ENCODE measurements at regions not wholly inside any gene's neighbourhood (a gene's known extent, or its start where the extent isn't known, plus 50 kb on each side); places are given as distances from the start of the nearest gene placed in this dataset.

- FAIRE-seq (no peak), DNase-seq (ENCODE audit: insufficient read length, low spot score) (no peak)
Observed at GRCh38 chr4:166335256-166335938, 462.4 kb downstream of the TLL1 start.

- no peak for DNase-seq (ENCODE audit: insufficient read length, low spot score)
- FAIRE-seq = no peak
Observed at GRCh38 chr4:166341992-166342391, 469.0 kb downstream of the TLL1 start.

GRCh38 chr4:166363198-166363597 lies 490.2 kb downstream of the TLL1 start:
- DNase-seq (ENCODE audit: insufficient read length, low spot score) = no peak
- no peak for FAIRE-seq

- no peak for DNase-seq (ENCODE audit: insufficient read length, low spot score)
- FAIRE-seq = no peak
Observed at GRCh38 chr4:166366012-166366411, 493.0 kb downstream of the TLL1 start.

- FAIRE-seq (no peak), DNase-seq (ENCODE audit: insufficient read length, low spot score) (no peak)
Observed at GRCh38 chr4:166377578-166377977, 504.5 kb downstream of the TLL1 start.

GRCh38 chr4:166386491-166387360 lies 513.7 kb downstream of the TLL1 start:
- DNase-seq (ENCODE audit: insufficient read length, low spot score) (no peak), FAIRE-seq (no peak)

GRCh38 chr4:166391501-166391900 lies 518.5 kb downstream of the TLL1 start:
- FAIRE-seq = no peak
- no peak for DNase-seq (ENCODE audit: insufficient read length, low spot score)

GRCh38 chr4:166399021-166399420 lies 526.0 kb downstream of the TLL1 start:
- FAIRE-seq (no peak), DNase-seq (ENCODE audit: insufficient read length, low spot score) (peak; percentile 3)

GRCh38 chr4:166400270-166400894 lies 527.3 kb downstream of the TLL1 start:
- FAIRE-seq (no peak), DNase-seq (ENCODE audit: insufficient read length, low spot score) (no peak)

- DNase-seq (ENCODE audit: insufficient read length, low spot score) = no peak
- FAIRE-seq = no peak
Observed at GRCh38 chr4:166413356-166413755, 540.3 kb downstream of the TLL1 start.

- DNase-seq (ENCODE audit: insufficient read length, low spot score) (no peak), FAIRE-seq (no peak)
Observed at GRCh38 chr4:166414431-166414830, 541.4 kb downstream of the TLL1 start.

GRCh38 chr4:166415749-166416148 lies 542.7 kb downstream of the TLL1 start:
- DNase-seq (ENCODE audit: insufficient read length, low spot score) (no peak), FAIRE-seq (no peak)

GRCh38 chr4:166421556-166422156 lies 548.6 kb downstream of the TLL1 start:
- no peak for FAIRE-seq

GRCh38 chr4:166422475-166422874 lies 549.4 kb downstream of the TLL1 start:
- FAIRE-seq (no peak), DNase-seq (ENCODE audit: insufficient read length, low spot score) (peak; percentile 4)

More at GRCh38 chr4:166421556-166422156, 548.6 kb downstream of the TLL1 start:
- no peak for DNase-seq (ENCODE audit: insufficient read length, low spot score)

- no peak for DNase-seq (ENCODE audit: insufficient read length, low spot score)
- no peak for FAIRE-seq
Observed at GRCh38 chr4:166426300-166426863, 553.3 kb downstream of the TLL1 start.

GRCh38 chr4:166432125-166432524 lies 559.1 kb downstream of the TLL1 start:
- FAIRE-seq (no peak), DNase-seq (ENCODE audit: insufficient read length, low spot score) (no peak)

- no peak for FAIRE-seq
- no peak for DNase-seq (ENCODE audit: insufficient read length, low spot score)
Observed at GRCh38 chr4:166432842-166433241, 559.8 kb downstream of the TLL1 start.

- DNase-seq (ENCODE audit: insufficient read length, low spot score) = peak; percentile 31
- FAIRE-seq = peak; percentile 97
Observed at GRCh38 chr4:166435449-166435848, 562.4 kb downstream of the TLL1 start.

- DNase-seq (ENCODE audit: insufficient read length, low spot score) = no peak
- FAIRE-seq = no peak
Observed at GRCh38 chr4:166458756-166459155, 585.7 kb downstream of the TLL1 start.

- DNase-seq (ENCODE audit: insufficient read length, low spot score) = no peak
- no peak for FAIRE-seq
Observed at GRCh38 chr4:166459621-166460020, 586.6 kb downstream of the TLL1 start.
